ENCODE measurements at regions not wholly inside any gene's neighbourhood (a gene's known extent, or its start where the extent isn't known, plus 50 kb on each side); places are given as distances from the start of the nearest gene placed in this dataset.
A peak's percentile ranks its signal among the peaks of the same experiment; 100 is the strongest.

GRCh38 chr5:58285900-58286299 is 174.0 kb downstream of the PLK2 start:
- no peak for TF ChIP-seq CTCF (conservative IDR thresholded peaks at IDR 0.05)
- no peak overlapping the region for H3K27ac ChIP-seq

- no peak for TF ChIP-seq CTCF (conservative IDR thresholded peaks at IDR 0.05)
- no peak overlapping the region for H3K27ac ChIP-seq
These were observed 175.0 kb downstream of the PLK2 start for GRCh38 chr5:58284886-58285285.

- no peak overlapping the region for H3K27ac ChIP-seq
- no peak for TF ChIP-seq CTCF (conservative IDR thresholded peaks at IDR 0.05)
These were observed 178.7 kb downstream of the PLK2 start for GRCh38 chr5:58281189-58281588.

- no peak overlapping the region for H3K27ac ChIP-seq
- no peak for TF ChIP-seq CTCF (conservative IDR thresholded peaks at IDR 0.05)
These were observed 180.6 kb downstream of the PLK2 start for GRCh38 chr5:58279259-58279658.

GRCh38 chr5:58276431-58276830 is 183.5 kb downstream of the PLK2 start:
- H3K27ac ChIP-seq, result no peak overlapping the region
- TF ChIP-seq CTCF (conservative IDR thresholded peaks at IDR 0.05), result no peak

- TF ChIP-seq CTCF (conservative IDR thresholded peaks at IDR 0.05), result no peak
- no peak overlapping the region for H3K27ac ChIP-seq
These were observed 184.4 kb downstream of the PLK2 start for GRCh38 chr5:58275516-58275915.

GRCh38 chr5:58274191-58274590 is 185.7 kb downstream of the PLK2 start:
- peak overlapping the region; percentile 23; the same call in 1 of the 2 replicates for H3K27ac ChIP-seq
- TF ChIP-seq CTCF (conservative IDR thresholded peaks at IDR 0.05), result no peak

- no peak for TF ChIP-seq CTCF (conservative IDR thresholded peaks at IDR 0.05)
- H3K27ac ChIP-seq, result peak overlapping the region; percentile 23; the same call in 1 of the 2 replicates
These were observed 186.2 kb downstream of the PLK2 start for GRCh38 chr5:58273711-58274110.
